AG09309 (cell line): ENCODE measurements at regions not wholly inside any gene's neighbourhood (a gene's known extent, or its start where the extent isn't known, plus 50 kb on each side); places are given as distances from the start of the nearest gene placed in this dataset.

Experiments used
- DNase-seq: peaks from one replicate; pipeline ENCODE4 v3.0.0-alpha.2; 2010; ENCODE audit warnings: low read depth
- H3K4me3 ChIP-seq: 2 replicates; pipeline ENCODE4 v1.5.1; 2011; ENCODE audit warnings: mild to moderate bottlenecking, low read depth, low read length, moderate library complexity; ENCODE audit not compliant: control insufficient read depth
- TF ChIP-seq, protein P1 (sequence below): IDR thresholded peaks from 2 replicates; pipeline ENCODE4 v1.5.1; 2011; ENCODE audit warnings: mild to moderate bottlenecking, low read depth, low read length, inconsistent platforms; ENCODE audit not compliant: insufficient read depth, control insufficient read depth; ENCODE audit errors: missing control alignments

DNA sequence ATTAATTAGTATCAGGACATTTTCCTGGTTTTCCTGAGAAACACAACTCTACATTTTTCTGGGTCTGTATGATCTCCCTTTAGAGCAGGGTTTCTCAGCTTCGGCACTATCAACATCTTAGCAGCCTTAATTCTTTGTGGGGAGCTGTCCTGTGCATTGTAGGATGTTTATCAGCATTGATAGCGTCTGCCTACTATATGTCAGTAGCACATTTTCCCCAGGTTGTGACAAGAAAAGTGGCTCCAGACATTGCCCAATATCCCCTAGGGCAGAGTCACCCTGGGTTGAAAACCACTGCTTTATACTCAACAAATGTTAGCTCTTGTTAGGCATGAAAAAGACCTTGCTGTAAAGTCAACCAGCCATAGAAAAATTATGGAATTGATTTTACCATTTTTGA is 195.1 kb upstream of the FMN2 start:
- TF ChIP-seq, protein P1, sequence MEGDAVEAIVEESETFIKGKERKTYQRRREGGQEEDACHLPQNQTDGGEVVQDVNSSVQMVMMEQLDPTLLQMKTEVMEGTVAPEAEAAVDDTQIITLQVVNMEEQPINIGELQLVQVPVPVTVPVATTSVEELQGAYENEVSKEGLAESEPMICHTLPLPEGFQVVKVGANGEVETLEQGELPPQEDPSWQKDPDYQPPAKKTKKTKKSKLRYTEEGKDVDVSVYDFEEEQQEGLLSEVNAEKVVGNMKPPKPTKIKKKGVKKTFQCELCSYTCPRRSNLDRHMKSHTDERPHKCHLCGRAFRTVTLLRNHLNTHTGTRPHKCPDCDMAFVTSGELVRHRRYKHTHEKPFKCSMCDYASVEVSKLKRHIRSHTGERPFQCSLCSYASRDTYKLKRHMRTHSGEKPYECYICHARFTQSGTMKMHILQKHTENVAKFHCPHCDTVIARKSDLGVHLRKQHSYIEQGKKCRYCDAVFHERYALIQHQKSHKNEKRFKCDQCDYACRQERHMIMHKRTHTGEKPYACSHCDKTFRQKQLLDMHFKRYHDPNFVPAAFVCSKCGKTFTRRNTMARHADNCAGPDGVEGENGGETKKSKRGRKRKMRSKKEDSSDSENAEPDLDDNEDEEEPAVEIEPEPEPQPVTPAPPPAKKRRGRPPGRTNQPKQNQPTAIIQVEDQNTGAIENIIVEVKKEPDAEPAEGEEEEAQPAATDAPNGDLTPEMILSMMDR, result no peak
- DNase-seq, result no peak
- H3K4me3 ChIP-seq, result no peak overlapping the region

DNA sequence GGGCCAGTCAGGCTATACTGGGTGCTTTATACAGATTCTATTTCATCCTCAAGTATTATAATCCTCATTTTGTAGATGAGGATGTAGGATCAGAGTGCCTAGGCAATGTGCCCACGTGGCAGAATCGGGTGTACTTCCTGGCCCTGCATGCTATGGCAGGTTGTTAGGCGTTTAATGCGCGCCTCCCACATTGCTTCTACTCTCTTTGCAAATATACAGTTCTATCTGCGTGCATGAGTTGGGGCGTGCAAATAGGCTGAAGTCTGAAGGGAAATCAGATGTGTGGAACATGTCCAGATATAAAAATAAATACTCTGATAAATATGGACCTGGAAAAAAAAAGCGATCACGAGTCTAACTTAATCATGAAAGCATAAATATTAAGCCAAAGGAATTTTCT is 194.7 kb upstream of the FMN2 start:
- TF ChIP-seq, protein P1, result no peak
- no peak for DNase-seq
- H3K4me3 ChIP-seq, result no peak overlapping the region

DNA sequence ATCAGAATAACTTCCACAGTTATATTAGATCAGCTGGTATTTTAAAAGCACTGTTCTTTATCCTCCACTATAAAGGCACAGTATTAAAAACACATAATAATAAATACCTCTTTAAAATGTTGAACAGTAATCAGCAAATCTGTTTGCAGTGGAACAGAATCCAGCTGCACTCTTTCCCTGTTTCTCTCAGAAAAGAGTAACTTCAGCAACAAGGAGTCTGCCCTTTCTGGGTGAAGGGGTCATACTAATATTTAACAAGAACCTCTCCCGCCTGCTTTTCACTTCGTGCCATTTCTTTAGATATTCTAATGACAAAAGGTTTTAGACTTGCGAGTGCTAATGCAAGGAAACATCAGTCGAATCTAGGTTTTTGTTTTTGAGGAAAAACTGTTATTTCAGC is 194.2 kb upstream of the FMN2 start:
- DNase-seq, result no peak
- TF ChIP-seq, protein P1, result no peak
- H3K4me3 ChIP-seq, result no peak overlapping the region

DNA sequence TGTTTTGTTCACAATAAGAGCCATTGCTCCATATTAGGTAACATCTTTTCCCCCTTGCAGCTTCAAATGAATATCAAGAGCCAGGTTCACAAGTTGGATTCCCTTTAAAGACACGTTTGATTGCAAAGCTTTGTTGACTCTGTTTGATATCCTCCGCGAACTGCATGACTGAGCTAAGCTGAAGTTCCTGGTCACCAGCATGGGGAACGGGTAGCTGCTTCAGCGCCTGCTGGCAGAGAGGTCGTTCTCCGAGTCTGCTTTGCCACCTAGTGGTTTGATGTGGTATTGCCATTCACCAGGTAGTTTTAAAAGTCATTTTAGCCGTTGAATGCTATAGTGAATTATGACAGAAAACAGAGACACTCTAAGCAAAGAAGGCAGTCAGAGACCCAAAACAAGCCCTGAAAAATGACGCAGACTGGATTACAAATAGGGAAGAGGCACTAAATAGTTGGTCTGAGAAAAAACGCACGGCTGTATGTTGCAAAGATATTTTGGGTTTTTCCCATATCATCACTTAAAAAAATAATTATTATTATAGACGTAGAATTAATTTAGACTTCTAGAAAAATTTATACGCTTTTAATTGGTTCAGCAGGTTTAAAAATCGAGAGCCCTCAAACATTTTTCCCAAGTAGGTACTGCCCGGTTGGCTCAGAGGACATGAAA is 193.5 kb upstream of the FMN2 start:
- no peak overlapping the region for H3K4me3 ChIP-seq
- DNase-seq, result peak; percentile 43
- TF ChIP-seq, protein P1, result peak; percentile 93

DNA sequence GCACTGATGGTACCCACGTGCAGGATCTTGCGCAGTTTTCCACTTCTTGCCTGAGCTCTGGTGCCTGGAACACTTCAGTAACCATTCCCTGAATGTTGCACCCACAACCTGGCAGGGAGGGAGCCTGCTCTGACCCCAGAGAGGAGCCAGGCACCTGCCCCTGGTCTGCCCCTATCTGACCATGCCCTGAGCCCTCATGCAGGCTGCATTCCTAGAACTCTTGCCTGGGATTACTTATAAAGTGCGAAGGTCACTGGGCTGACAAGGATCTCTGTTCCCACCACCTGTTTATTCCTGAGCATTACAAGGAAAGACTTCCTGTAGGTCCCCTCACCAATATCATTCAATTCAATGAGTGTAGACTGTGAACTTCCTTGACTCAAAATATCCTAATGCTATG is 191.9 kb upstream of the FMN2 start:
- TF ChIP-seq, protein P1, result no peak
- no peak for DNase-seq
- no peak overlapping the region for H3K4me3 ChIP-seq

DNA sequence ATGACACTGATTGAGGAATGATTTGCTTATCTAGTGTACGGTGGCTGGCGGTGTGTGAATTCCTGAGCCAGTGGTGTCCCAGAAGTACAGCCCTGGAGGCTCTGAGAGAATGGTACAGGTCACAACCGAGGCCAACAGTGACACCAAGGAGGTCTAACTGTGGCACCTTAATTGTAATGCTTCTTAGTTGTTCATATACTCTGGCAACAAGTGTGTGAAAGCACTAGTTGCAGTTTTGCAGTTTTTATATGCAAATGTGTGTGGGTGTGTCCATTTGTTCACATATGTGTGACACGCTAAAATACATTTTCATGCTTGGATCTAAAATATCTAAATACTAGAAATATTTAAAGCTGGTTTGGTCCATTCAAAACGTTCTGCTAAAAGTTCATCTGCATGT is 185.3 kb upstream of the FMN2 start:
- no peak overlapping the region for H3K4me3 ChIP-seq
- DNase-seq, result no peak
- TF ChIP-seq, protein P1, result no peak
